GM23248 (cell line): ENCODE measurements at regions not wholly inside any gene's neighbourhood (a gene's known extent, or its start where the extent isn't known, plus 50 kb on each side); places are given as distances from the start of the nearest gene placed in this dataset.

Source experiments
- DNase-seq: peaks from one replicate; pipeline ENCODE4 v3.0.0-alpha.2; 2015
- H2AFZ ChIP-seq: fragments of 200-600 bp; sonication (generic); 2 replicates; pipeline ENCODE4 v1.6.1; 2016; ENCODE audit warnings: antibody characterized with exemption
- H3F3A ChIP-seq: fragments of 200-600 bp; sonication (generic); 2 replicates; pipeline ENCODE4 v1.6.1; 2016; ENCODE audit warnings: mild to moderate bottlenecking, antibody characterized with exemption, mixed run types; ENCODE audit not compliant: insufficient read depth
- H3K27ac ChIP-seq: fragments of 200-600 bp; sonication (generic); 2 replicates; pipeline ENCODE4 v1.5.1; 2016; ENCODE audit warnings: mild to moderate bottlenecking
- H3K27me3 ChIP-seq: fragments of 200-600 bp; sonication (generic); replicated peaks from 2 replicates; pipeline ENCODE4 v1.6.1; 2016; ENCODE audit warnings: mild to moderate bottlenecking; ENCODE audit not compliant: insufficient read depth
- H3K36me3 ChIP-seq: fragments of 200-600 bp; sonication (generic); 2 replicates; pipeline ENCODE4 v1.6.1; 2016; ENCODE audit warnings: low read depth, mild to moderate bottlenecking
- H3K4me1 ChIP-seq: fragments of 200-600 bp; sonication (generic); 2 replicates; pipeline ENCODE4 v1.6.1; 2016; ENCODE audit warnings: mild to moderate bottlenecking; ENCODE audit not compliant: insufficient read depth
- H3K4me2 ChIP-seq: fragments of 200-600 bp; sonication (generic); one replicate; pipeline ENCODE4 v1.6.1; 2016; ENCODE audit warnings: mild to moderate bottlenecking; ENCODE audit not compliant: unreplicated experiment
- H3K4me3 ChIP-seq: fragments of 200-600 bp; sonication (generic); 2 replicates; pipeline ENCODE4 v1.5.1; 2016; ENCODE audit warnings: mild to moderate bottlenecking
- H3K79me2 ChIP-seq: fragments of 200-600 bp; sonication (generic); 2 replicates; pipeline ENCODE4 v1.6.1; 2016; ENCODE audit warnings: mild to moderate bottlenecking; ENCODE audit not compliant: insufficient read depth
- H3K9ac ChIP-seq: fragments of 200-600 bp; sonication (generic); 2 replicates; pipeline ENCODE4 v1.6.1; 2016; ENCODE audit warnings: mild to moderate bottlenecking
- H3K9me2 ChIP-seq: fragments of 200-600 bp; sonication (generic); 2 replicates; pipeline ENCODE4 v1.6.1; 2016; ENCODE audit warnings: mixed run types, mild to moderate bottlenecking, moderate library complexity; ENCODE audit not compliant: insufficient read depth
- H3K9me3 ChIP-seq: fragments of 200-600 bp; sonication (generic); one replicate; pipeline ENCODE4 v1.6.1; 2017; ENCODE audit warnings: low read depth
- H4K20me1 ChIP-seq: fragments of 200-600 bp; sonication (generic); 2 replicates; pipeline ENCODE4 v1.6.0; 2016; ENCODE audit not compliant: insufficient read depth
- EZH2 ChIP-seq: fragments of 200-600 bp; sonication (generic); IDR thresholded peaks from 2 replicates; pipeline ENCODE4 v1.6.1; 2018; ENCODE audit warnings: antibody characterized with exemption, mild to moderate bottlenecking; ENCODE audit not compliant: insufficient read depth, poor library complexity, severe bottlenecking
- EZH2phosphoT487 ChIP-seq: fragments of 200-600 bp; sonication (generic); IDR thresholded peaks from 2 replicates; pipeline ENCODE4 v1.6.1; 2018; ENCODE audit warnings: antibody characterized with exemption, moderate library complexity, mild to moderate bottlenecking, low read depth; ENCODE audit not compliant: insufficient read depth
- WGBS, 2 experiments: methylation state at CpG; one replicate each; pipeline ENCODE4 v1.1.6; 2015 to 2017; ENCODE audit warnings: low lambda C conversion rate in 2 of 2, low coverage in 1 of 2; ENCODE audit errors: missing lambda C conversion rate in 2 of 2; 5-methylcytosine and 5-hydroxymethylcytosine counted together
- in situ Hi-C: fragments of 300-500 bp; cut with MboI; formaldehyde crosslinking; loops from 2 replicates; pipeline ENCODE4 v1.15.0; 2020

DNA sequence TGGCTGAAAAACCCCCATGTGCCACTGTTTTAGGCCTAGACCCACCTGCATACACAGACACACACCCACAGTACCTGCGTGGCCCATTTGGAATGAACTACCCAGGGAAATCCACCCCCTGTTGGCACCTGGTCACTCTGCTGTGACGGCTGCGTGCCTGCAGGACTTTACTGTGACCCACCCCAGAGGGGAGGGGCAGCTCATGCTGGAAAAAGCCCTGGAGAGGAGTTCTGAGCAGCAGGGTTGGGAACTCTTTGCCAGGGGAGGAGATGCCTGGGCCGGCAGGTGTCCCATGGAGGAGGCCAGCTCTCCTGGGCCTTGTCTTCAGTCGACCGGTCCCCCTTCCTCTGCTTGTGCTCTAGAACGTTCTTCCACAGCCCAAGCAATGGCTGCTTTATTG, 87.3 kb upstream of the CSF3R start:
- H2AFZ ChIP-seq, result no peak overlapping the region
- H3K27ac ChIP-seq, result no peak overlapping the region
- TF ChIP-seq EZH2, result no peak
- TF ChIP-seq EZH2phosphoT487, result no peak
- no peaks in the 10 kb centered on the region for H3K9me3 ChIP-seq
- no peaks in the 10 kb centered on the region for H3F3A ChIP-seq
- H3K27me3 ChIP-seq, result peaks cover 17% of the 10 kb centered on the region
- no peak overlapping the region for H3K4me2 ChIP-seq
- H3K79me2 ChIP-seq, result no peaks in the 10 kb centered on the region
- DNase-seq, result no peak
- no peaks in the 10 kb centered on the region for H4K20me1 ChIP-seq
- 39 to 45% methylated on average over 6 to 7 of the region's 7 CpGs for WGBS, 2 experiments
- no peak overlapping the region for H3K9ac ChIP-seq
- no peaks in the 10 kb centered on the region for H3K9me2 ChIP-seq
- no peaks in the 10 kb centered on the region for H3K36me3 ChIP-seq
- H3K4me1 ChIP-seq, result no peaks in the 10 kb centered on the region
- no peak overlapping the region for H3K4me3 ChIP-seq
- in situ Hi-C loops, result no loop called here

DNA sequence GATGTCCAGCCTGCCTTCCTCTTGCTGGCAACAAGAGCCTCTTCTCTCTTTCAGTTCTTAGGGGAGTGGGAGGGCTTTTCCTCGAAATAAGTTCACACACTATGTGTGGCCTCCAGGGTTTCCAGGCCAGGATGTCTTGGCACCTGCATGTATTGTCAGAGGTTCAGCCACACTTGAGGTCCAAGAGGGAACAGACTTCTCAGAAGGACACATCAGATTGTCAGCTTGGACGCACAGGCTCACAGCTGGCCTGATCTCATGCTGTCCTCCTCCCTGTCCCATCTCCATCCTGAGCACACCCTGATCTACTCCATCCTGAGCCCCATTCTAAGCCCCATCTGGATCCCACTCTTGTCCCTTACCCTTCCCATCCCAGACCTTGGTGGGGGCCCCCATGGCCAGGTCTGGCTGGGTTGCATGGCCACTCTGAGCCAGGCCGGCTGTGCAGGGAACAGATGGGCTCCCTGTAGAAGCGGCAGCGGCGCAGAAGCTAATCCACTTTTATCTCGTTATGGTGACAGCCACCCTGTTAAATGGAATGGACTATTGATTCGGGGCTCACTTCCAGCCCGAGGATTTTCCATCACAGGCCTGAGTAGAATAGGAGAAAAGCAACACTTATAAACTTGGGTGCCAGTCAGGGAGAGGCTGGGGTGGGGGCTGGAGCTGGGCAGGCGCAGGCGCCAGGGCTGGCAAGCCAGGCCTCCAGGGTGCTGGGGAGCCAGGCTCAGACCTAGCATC, 85.1 kb upstream of the CSF3R start:
- Histone ChIP-seq H4K20me1 (no peaks in the 10 kb centered on the region), H3K9me3 (no peaks in the 10 kb centered on the region), H3K36me3 (no peaks in the 10 kb centered on the region), H3K27ac (no peak overlapping the region), H3K4me3 (no peak overlapping the region), H3K27me3 (0 out of 2 replicates have a peak, but pooled peaks cover 3% of the 10 kb centered on the region), H2AFZ (no peak overlapping the region), H3K79me2 (no peaks in the 10 kb centered on the region), H3K4me2 (no peak overlapping the region), H3K4me1 (no peaks in the 10 kb centered on the region), H3F3A (no peaks in the 10 kb centered on the region), H3K9ac (no peak overlapping the region), H3K9me2 (no peaks in the 10 kb centered on the region)
- in situ Hi-C loops, result no loop called here
- DNase-seq, result no peak
- TF ChIP-seq EZH2 (no peak), EZH2phosphoT487 (no peak)
- 58 to 60% methylated on average over 10 to 11 of the region's 11 CpGs for WGBS, 2 experiments

DNA sequence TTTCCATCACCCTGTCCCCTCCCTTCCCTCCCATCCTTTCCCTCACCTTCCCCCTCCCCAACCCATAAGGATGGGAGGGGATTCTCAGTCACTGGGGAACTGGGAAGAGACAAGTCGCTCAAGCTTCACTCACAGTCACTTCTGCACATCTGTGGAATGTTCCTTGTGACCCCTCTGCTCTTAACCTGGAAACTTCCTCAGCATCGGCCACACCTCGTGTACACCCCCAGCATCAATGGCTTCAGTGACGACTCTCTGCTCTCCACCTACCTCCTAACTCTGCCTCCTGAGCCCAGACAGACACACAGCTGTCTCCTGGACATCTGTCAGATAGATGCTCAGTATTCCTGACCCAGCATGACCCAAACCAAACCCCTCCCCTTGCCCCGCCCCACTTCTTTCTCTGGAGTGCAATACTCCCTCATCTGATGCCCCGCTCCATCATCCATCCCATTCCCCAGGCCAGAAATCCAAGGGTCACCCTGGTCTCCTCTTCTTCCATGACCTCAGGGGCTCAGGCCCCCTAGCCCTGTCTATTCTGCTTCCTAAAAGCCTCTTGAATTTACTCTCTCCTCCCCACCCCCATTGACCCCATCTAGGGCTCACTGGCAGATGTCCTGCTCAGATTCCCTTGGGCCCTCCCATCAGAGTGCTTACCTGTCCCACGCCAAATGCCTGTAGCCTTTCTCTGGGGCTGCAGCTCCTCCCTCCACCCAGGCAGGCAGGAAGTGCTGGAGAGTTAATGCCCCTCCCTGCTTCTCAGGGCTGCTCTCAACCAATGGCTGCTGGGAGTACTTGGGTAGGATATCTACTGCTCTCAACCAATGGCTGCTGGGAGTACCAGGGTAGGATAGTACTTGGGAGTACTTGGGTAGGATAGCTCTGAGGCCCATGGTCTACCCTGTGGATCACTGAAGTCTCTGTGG, 83.1 kb upstream of the CSF3R start:
- H3K79me2 ChIP-seq, result no peaks in the 10 kb centered on the region
- H3K9me2 ChIP-seq, result no peaks in the 10 kb centered on the region
- no peak overlapping the region for H3K27ac ChIP-seq
- TF ChIP-seq EZH2phosphoT487 (no peak), EZH2 (no peak)
- H3K4me3 ChIP-seq, result no peak overlapping the region
- H2AFZ ChIP-seq, result no peak overlapping the region
- H3K4me2 ChIP-seq, result no peak overlapping the region
- 14 to 24% methylated on average over 6 to 7 of the region's 7 CpGs for WGBS, 2 experiments
- H3K36me3 ChIP-seq, result no peaks in the 10 kb centered on the region
- H4K20me1 ChIP-seq, result no peaks in the 10 kb centered on the region
- no peaks in the 10 kb centered on the region for H3K4me1 ChIP-seq
- H3K9ac ChIP-seq, result no peak overlapping the region
- DNase-seq, result no peak
- 0 out of 2 replicates have a peak, but pooled peaks cover 3% of the 10 kb centered on the region for H3K27me3 ChIP-seq
- H3K9me3 ChIP-seq, result no peaks in the 10 kb centered on the region
- H3F3A ChIP-seq, result no peaks in the 10 kb centered on the region
- in situ Hi-C loops, result no loop called here

DNA sequence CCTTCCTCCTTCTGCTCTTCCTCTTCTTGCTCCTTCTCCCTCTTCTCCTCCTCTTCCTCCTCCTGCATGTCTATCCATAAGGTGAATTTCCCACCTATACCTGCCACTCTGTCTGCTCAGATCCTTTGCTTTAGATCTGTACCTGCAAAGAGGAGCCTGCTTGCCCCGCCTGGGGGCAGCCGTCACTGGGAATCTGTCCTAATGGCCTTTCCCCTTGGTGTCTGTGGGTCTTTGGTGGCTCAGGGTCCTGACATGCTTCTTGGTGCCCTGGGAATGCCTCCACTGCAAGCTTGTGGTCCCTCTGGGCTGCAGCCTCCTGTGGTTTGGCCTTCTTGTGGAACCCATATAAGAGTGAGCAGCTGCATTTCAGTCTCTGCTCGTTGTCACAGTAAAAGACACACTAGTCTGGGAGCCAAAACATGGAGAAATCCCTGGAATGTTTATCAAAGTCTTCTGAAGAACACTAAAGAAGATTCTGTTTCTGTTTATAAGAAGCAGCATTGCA, 79.5 kb upstream of the CSF3R start:
- Histone ChIP-seq H3K27me3 (0 out of 2 replicates have a peak, but pooled peaks cover 3% of the 10 kb centered on the region), H3F3A (no peaks in the 10 kb centered on the region), H3K9me2 (no peaks in the 10 kb centered on the region), H3K4me1 (no peaks in the 10 kb centered on the region), H3K79me2 (no peaks in the 10 kb centered on the region), H4K20me1 (no peaks in the 10 kb centered on the region), H3K4me3 (no peak overlapping the region), H3K9me3 (no peaks in the 10 kb centered on the region), H3K36me3 (no peaks in the 10 kb centered on the region), H3K9ac (no peak overlapping the region), H3K27ac (no peak overlapping the region), H3K4me2 (no peak overlapping the region), H2AFZ (no peak overlapping the region)
- WGBS, 2 experiments, result 50 to 57% methylated on average over 3 of the region's 3 CpGs
- DNase-seq, result no peak
- TF ChIP-seq EZH2, result no peak
- TF ChIP-seq EZH2phosphoT487, result no peak
- in situ Hi-C loops, result no loop called here
